ENCODE measurements at regions not wholly inside any gene's neighbourhood (a gene's known extent, or its start where the extent isn't known, plus 50 kb on each side); places are given as distances from the start of the nearest gene placed in this dataset.

DNA sequence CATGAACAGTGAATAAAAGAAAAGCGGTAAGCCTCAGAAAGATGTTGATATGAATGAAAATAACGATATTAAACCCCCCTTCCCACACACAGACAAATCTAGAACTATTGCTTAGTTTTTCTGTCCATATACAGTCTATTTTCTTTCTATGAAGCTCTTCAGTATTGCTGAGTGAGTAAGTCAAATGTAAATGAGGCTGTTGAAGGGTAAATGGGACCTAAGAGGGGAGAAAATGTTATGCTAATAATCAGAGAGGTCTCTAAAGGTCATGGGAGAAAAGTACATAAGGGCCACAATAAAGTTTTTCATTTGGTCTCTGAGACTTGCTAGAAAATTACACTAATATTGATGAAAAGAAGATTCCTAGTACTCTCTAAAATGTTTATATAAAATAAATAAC, 56.2 kb downstream of the PABPC4L start:
- Histone ChIP-seq H3K9me3 (no peaks in the 10 kb centered on the region), H3K27me3 (no peaks in the 10 kb centered on the region), H3K36me3 (no peaks in the 10 kb centered on the region), H3K4me1 (peaks cover 7% of the 10 kb centered on the region), H3K27ac (no peak overlapping the region), H3K4me3 (no peak overlapping the region)
- DNase-seq (ENCODE audit: extremely low spot score in 2 of 2) = no peak
- TF ChIP-seq POLR2AphosphoS5 (IDR thresholded peaks at IDR 0.05; ENCODE audit: insufficient read depth in 1 of 2, low read depth in 1 of 2) (no peak), POLR2A (IDR thresholded peaks at IDR 0.05) (no peak), CTCF (IDR thresholded peaks at IDR 0.05) (no peak)
- intact Hi-C loops (cut with DNase I) = no loop called here

DNA sequence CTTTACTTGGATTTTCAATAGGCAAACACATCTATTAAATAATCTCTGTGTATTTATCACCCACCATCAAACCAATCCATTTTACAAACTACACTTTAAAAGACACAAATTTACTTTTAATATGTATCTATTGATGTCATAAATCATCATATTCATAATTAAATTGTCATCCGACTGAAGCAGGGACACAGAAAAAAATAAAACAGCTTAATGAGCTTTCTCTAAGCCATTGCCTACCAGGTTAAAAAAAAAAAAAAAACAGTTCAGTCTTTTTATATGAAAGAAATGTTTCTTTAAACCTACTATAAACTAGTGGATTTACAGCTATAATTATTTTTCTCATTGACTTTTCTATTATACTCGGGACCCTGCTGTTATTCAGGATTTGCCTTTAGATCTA, 57.3 kb downstream of the PABPC4L start:
- TF ChIP-seq POLR2A (IDR thresholded peaks at IDR 0.05) (no peak), CTCF (IDR thresholded peaks at IDR 0.05) (no peak)
- H3K4me1 ChIP-seq = peaks cover 7% of the 10 kb centered on the region
- no peaks in the 10 kb centered on the region for H3K27me3 ChIP-seq
- intact Hi-C loops (cut with DNase I) = no loop called here
- H3K4me3 ChIP-seq = no peak overlapping the region
- no peak overlapping the region for H3K27ac ChIP-seq
- DNase-seq (ENCODE audit: extremely low spot score in 2 of 2) = no peak
- no peaks in the 10 kb centered on the region for H3K9me3 ChIP-seq
- no peaks in the 10 kb centered on the region for H3K36me3 ChIP-seq

DNA sequence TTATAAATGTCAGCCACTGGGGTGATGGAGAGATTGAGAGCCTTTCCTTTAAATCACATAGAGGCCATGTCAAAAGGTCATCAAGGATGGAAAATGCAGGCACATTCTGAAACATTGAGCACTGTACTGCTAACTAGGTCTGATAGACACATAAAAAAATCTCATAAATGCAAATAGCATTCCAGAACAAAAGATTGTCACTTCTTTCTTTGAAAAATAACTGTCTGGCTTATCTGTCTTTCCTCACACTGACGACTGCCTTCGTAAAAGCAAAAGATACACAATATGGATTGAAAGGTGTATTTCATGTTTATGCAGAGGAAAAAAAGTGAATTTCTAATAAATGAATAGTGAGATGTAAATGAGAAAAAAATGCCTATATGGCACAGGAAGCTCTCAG, 59.9 kb downstream of the PABPC4L start:
- TF ChIP-seq POLR2AphosphoS5 (IDR thresholded peaks at IDR 0.05; ENCODE audit: insufficient read depth in 1 of 2, low read depth in 1 of 2) = no peak
- TF ChIP-seq POLR2A (IDR thresholded peaks at IDR 0.05) = no peak
- no peak for TF ChIP-seq CTCF (IDR thresholded peaks at IDR 0.05)
- Histone ChIP-seq H3K27ac (no peak overlapping the region), H3K4me1 (no peaks in the 10 kb centered on the region), H3K36me3 (no peaks in the 10 kb centered on the region), H3K27me3 (no peaks in the 10 kb centered on the region), H3K9me3 (no peaks in the 10 kb centered on the region), H3K4me3 (no peak overlapping the region)
- no peak for DNase-seq (ENCODE audit: extremely low spot score in 2 of 2)
- intact Hi-C loops (cut with DNase I) = no loop called here

DNA sequence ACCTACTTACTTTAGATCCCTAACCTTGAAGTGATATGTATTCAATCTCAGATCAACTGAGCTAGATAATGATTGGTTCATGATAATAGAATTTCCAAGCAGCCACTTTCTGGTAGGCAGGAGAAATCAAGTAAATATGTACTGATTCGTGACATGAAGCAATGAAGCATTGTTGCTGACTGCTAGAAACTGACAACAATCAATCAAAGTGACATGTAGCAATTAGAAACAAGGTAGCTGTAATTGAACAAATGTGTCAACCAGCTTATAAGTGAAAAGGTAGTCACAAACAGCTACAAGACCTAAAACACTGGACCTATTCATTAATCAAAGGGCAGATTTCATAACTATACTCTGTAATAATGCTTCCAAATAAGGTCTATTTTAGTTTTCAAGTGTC, 62.4 kb downstream of the PABPC4L start:
- no peaks in the 10 kb centered on the region for H3K4me1 ChIP-seq
- no peaks in the 10 kb centered on the region for H3K36me3 ChIP-seq

More for the DNA sequence above, 62.4 kb downstream of the PABPC4L start:
- TF ChIP-seq CTCF (IDR thresholded peaks at IDR 0.05) (no peak), POLR2A (IDR thresholded peaks at IDR 0.05) (no peak), POLR2AphosphoS5 (IDR thresholded peaks at IDR 0.05; ENCODE audit: insufficient read depth in 1 of 2, low read depth in 1 of 2) (no peak)
- no peak overlapping the region for H3K4me3 ChIP-seq
- intact Hi-C loops (cut with DNase I) = no loop called here
- H3K27me3 ChIP-seq = no peaks in the 10 kb centered on the region
- DNase-seq (ENCODE audit: extremely low spot score in 2 of 2) = no peak
- H3K9me3 ChIP-seq = no peaks in the 10 kb centered on the region
- H3K27ac ChIP-seq = no peak overlapping the region
